ENCODE measurements at regions not wholly inside any gene's neighbourhood (a gene's known extent, or its start where the extent isn't known, plus 50 kb on each side); places are given as distances from the start of the nearest gene placed in this dataset.

DNA sequence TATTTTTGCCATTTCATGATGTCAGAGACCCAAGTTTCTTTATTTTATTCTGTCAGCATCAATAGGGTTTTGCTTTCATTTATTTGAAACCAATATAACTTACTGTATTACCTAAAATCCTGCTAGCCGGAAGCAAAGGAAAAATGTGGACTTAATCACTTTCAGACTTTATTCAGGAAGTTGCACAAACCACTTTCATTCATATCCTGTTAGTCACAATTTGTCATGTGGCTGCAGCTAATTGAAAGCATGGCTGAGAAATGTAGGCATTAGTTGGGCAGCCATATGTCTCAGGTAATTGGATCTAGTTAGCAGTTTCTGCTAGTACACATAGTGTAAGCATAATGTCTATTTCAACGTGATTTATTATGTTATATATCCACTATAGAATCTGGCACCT, 462.3 kb upstream of the SGO1 start:
- no peak for ATAC-seq
- no peak overlapping the region for H3K4me3 ChIP-seq (ENCODE audit: low read depth in 2 of 2, low read length in 2 of 2)
- no peak for TF ChIP-seq POLR2AphosphoS5 (IDR thresholded peaks at IDR 0.05; ENCODE audit: low read depth, low read length)
- TF ChIP-seq, protein P1, sequence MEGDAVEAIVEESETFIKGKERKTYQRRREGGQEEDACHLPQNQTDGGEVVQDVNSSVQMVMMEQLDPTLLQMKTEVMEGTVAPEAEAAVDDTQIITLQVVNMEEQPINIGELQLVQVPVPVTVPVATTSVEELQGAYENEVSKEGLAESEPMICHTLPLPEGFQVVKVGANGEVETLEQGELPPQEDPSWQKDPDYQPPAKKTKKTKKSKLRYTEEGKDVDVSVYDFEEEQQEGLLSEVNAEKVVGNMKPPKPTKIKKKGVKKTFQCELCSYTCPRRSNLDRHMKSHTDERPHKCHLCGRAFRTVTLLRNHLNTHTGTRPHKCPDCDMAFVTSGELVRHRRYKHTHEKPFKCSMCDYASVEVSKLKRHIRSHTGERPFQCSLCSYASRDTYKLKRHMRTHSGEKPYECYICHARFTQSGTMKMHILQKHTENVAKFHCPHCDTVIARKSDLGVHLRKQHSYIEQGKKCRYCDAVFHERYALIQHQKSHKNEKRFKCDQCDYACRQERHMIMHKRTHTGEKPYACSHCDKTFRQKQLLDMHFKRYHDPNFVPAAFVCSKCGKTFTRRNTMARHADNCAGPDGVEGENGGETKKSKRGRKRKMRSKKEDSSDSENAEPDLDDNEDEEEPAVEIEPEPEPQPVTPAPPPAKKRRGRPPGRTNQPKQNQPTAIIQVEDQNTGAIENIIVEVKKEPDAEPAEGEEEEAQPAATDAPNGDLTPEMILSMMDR (IDR thresholded peaks at IDR 0.05) = no peak
- no peak for TF ChIP-seq TCF7L2 (IDR thresholded peaks at IDR 0.05; ENCODE audit: low read depth, low read length)
- TF ChIP-seq SIN3A (IDR thresholded peaks at IDR 0.05; ENCODE audit: borderline replicate concordance, insufficient read depth, low read depth, low read length) = no peak
- TF ChIP-seq, protein P2, sequence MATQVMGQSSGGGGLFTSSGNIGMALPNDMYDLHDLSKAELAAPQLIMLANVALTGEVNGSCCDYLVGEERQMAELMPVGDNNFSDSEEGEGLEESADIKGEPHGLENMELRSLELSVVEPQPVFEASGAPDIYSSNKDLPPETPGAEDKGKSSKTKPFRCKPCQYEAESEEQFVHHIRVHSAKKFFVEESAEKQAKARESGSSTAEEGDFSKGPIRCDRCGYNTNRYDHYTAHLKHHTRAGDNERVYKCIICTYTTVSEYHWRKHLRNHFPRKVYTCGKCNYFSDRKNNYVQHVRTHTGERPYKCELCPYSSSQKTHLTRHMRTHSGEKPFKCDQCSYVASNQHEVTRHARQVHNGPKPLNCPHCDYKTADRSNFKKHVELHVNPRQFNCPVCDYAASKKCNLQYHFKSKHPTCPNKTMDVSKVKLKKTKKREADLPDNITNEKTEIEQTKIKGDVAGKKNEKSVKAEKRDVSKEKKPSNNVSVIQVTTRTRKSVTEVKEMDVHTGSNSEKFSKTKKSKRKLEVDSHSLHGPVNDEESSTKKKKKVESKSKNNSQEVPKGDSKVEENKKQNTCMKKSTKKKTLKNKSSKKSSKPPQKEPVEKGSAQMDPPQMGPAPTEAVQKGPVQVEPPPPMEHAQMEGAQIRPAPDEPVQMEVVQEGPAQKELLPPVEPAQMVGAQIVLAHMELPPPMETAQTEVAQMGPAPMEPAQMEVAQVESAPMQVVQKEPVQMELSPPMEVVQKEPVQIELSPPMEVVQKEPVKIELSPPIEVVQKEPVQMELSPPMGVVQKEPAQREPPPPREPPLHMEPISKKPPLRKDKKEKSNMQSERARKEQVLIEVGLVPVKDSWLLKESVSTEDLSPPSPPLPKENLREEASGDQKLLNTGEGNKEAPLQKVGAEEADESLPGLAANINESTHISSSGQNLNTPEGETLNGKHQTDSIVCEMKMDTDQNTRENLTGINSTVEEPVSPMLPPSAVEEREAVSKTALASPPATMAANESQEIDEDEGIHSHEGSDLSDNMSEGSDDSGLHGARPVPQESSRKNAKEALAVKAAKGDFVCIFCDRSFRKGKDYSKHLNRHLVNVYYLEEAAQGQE (IDR thresholded peaks at IDR 0.05; ENCODE audit: insufficient read depth in 1 of 2, low read depth in 2 of 2, low read length in 1 of 2) = no peak
- intact Hi-C loops (cut with micrococcal nuclease; ENCODE audit: unreplicated experiment) (no loop called here), in situ Hi-C loops (cut with HindIII; ENCODE audit: low pct_unique_long_range_greater_than_20kb, low sequenced_read_pairs) (no loop called here)
- H3K9me3 ChIP-seq (ENCODE audit: control insufficient read depth, insufficient read depth, low read depth, low read length) = no peaks in the 10 kb centered on the region
- DNase-seq (ENCODE audit: low read depth, low spot score) = no peak
- no TSS peak for BruUV-seq (replicated peaks)
- no peaks in the 10 kb centered on the region for H3K36me3 ChIP-seq (ENCODE audit: control insufficient read depth, insufficient read depth, low read length)
- no peaks in the 10 kb centered on the region for H3K4me1 ChIP-seq (ENCODE audit: control insufficient read depth, insufficient read depth, low read length)
- no peak overlapping the region for H3K27ac ChIP-seq (ENCODE audit: low read length)
- CTCF ChIA-PET = no interaction called here
- POLR2A ChIA-PET = no interaction called here
- no peaks in the 10 kb centered on the region for H3K27me3 ChIP-seq (ENCODE audit: control insufficient read depth, insufficient read depth, low read length)

DNA sequence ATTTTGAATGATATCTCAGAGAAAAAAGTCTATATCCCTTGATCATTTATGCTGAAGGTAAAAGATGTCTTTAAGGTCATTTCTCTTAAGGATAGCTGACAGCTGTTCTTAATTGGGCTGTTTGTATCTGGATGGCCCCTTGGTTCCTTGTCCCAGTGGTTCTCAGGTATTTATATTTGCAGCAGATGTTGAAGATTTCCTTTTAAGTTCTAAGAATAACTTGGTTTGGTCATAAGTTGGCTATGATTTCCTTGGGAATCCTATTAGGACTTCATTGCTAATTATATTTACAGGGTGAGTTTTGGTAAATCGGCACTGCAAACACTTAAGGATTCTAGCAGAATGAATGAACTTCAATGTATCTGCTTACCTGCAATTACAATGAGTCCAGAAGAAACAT, 460.4 kb upstream of the SGO1 start:
- ChIA-PET POLR2A (no interaction called here), CTCF (no interaction called here)
- no peaks in the 10 kb centered on the region for H3K9me3 ChIP-seq (ENCODE audit: control insufficient read depth, insufficient read depth, low read depth, low read length)
- no peaks in the 10 kb centered on the region for H3K36me3 ChIP-seq (ENCODE audit: control insufficient read depth, insufficient read depth, low read length)
- H3K4me3 ChIP-seq (ENCODE audit: low read depth in 2 of 2, low read length in 2 of 2) = no peak overlapping the region
- BruUV-seq (replicated peaks) = no TSS peak
- TF ChIP-seq SIN3A (IDR thresholded peaks at IDR 0.05; ENCODE audit: borderline replicate concordance, insufficient read depth, low read depth, low read length) = no peak
- TF ChIP-seq, protein P1 (IDR thresholded peaks at IDR 0.05) = no peak
- TF ChIP-seq, protein P2 (IDR thresholded peaks at IDR 0.05; ENCODE audit: insufficient read depth in 1 of 2, low read depth in 2 of 2, low read length in 1 of 2) = no peak
- no peak for TF ChIP-seq POLR2AphosphoS5 (IDR thresholded peaks at IDR 0.05; ENCODE audit: low read depth, low read length)
- TF ChIP-seq TCF7L2 (IDR thresholded peaks at IDR 0.05; ENCODE audit: low read depth, low read length) = no peak
- no peak overlapping the region for H3K27ac ChIP-seq (ENCODE audit: low read length)
- DNase-seq (ENCODE audit: low read depth, low spot score) (no peak), ATAC-seq (no peak)
- in situ Hi-C loops (cut with HindIII; ENCODE audit: low pct_unique_long_range_greater_than_20kb, low sequenced_read_pairs) = no loop called here
- H3K27me3 ChIP-seq (ENCODE audit: control insufficient read depth, insufficient read depth, low read length) = no peaks in the 10 kb centered on the region
- no peaks in the 10 kb centered on the region for H3K4me1 ChIP-seq (ENCODE audit: control insufficient read depth, insufficient read depth, low read length)
- intact Hi-C loops (cut with micrococcal nuclease; ENCODE audit: unreplicated experiment) = no loop called here

Data from Panc1 (cell line).